ENCODE measurements at regions not wholly inside any gene's neighbourhood (a gene's known extent, or its start where the extent isn't known, plus 50 kb on each side); places are given as distances from the start of the nearest gene placed in this dataset.
A peak's percentile ranks its signal among the peaks of the same experiment; 100 is the strongest.

DNA sequence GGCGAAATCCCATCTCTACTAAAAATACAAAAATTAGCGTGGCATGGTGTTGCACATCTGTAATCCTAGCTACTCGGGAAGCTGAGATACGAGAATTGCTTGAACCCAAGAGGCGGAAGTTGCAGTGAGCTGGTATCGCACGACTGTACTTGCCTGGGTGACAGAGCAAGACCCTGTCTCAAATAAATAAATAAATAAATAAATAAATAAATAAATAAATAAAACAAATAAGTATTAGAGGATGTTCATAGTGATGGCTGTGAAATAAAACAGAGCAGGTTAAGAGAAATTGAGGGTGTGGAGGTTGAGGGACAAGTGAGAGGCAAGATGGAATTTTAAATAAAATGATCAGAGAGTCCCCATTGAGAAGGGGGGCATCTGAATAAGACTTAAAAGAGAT, 124.7 kb upstream of the DST start:
- Histone ChIP-seq H3K9me3 (ENCODE audit: low read depth) (no peaks in the 10 kb centered on the region), H3K27ac (no peak overlapping the region), H3K4me3 (no peak overlapping the region), H3K27me3 (no peaks in the 10 kb centered on the region), H3K4me1 (ENCODE audit: low read depth) (peaks cover 5% of the 10 kb centered on the region), H3K36me3 (no peaks in the 10 kb centered on the region)
- no peak for DNase-seq (ENCODE audit: low read depth in 1 of 2, low spot score in 1 of 2)
- TF ChIP-seq, protein P1, sequence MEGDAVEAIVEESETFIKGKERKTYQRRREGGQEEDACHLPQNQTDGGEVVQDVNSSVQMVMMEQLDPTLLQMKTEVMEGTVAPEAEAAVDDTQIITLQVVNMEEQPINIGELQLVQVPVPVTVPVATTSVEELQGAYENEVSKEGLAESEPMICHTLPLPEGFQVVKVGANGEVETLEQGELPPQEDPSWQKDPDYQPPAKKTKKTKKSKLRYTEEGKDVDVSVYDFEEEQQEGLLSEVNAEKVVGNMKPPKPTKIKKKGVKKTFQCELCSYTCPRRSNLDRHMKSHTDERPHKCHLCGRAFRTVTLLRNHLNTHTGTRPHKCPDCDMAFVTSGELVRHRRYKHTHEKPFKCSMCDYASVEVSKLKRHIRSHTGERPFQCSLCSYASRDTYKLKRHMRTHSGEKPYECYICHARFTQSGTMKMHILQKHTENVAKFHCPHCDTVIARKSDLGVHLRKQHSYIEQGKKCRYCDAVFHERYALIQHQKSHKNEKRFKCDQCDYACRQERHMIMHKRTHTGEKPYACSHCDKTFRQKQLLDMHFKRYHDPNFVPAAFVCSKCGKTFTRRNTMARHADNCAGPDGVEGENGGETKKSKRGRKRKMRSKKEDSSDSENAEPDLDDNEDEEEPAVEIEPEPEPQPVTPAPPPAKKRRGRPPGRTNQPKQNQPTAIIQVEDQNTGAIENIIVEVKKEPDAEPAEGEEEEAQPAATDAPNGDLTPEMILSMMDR (IDR thresholded peaks at IDR 0.05; ENCODE audit: low read depth, low read length), result no peak

DNA sequence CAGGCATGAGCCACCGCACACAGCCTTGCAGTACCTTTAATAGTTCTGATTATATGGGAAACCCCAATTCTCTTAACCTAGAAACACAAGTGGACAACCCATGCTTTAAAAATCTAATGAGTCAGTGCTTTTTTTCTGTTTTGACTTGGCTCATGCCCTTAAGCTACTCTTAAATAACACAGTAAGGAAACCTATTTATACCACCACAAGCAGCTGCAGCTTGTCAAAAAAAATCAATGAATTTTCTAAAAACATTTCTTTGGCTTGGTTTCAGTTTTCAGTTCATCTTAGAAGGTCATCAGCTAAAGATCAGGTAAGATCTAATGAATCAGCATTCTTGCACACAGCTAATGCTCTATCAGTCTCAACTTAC, 124.1 kb upstream of the DST start:
- peak in 1 of 2 donors; percentile 43 for DNase-seq (ENCODE audit: low read depth in 1 of 2, low spot score in 1 of 2)
- Histone ChIP-seq H3K9me3 (ENCODE audit: low read depth) (no peaks in the 10 kb centered on the region), H3K27me3 (no peaks in the 10 kb centered on the region), H3K4me1 (ENCODE audit: low read depth) (peaks cover 5% of the 10 kb centered on the region), H3K27ac (no peak overlapping the region), H3K36me3 (no peaks in the 10 kb centered on the region), H3K4me3 (no peak overlapping the region)
- TF ChIP-seq, protein P1 (IDR thresholded peaks at IDR 0.05; ENCODE audit: low read depth, low read length), result no peak

DNA sequence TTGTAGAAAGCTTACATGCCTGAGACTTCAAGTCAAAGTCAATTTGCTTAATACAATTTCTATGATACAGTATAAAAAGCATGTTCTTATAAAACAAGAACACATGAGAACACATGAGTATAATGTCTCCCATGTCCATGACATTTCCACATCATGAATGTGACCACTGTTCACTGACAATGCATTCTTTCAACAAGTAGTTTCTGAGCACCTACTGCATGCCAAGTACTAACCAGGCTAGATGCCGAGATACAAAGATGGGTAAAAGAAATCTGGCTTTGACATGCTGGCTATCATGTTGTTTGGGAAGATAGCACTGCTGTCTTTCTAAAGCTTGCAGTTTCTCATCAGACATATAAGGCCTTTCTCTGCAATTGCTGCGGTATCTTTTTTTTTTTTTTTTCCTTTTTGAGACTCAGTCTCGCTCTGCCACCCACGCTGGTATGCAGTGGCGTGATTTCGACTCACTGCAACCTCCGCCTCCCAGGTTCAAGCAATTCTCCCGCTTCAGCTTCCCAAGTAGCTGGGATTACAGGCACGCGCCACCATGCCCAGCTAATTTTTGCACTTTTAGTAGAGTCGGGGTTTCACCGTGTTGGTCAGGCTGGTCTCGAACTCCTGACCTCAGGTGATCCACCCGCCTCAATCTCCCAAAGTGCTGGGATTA, 123.6 kb upstream of the DST start:
- H3K4me3 ChIP-seq, result no peak overlapping the region

DNA sequence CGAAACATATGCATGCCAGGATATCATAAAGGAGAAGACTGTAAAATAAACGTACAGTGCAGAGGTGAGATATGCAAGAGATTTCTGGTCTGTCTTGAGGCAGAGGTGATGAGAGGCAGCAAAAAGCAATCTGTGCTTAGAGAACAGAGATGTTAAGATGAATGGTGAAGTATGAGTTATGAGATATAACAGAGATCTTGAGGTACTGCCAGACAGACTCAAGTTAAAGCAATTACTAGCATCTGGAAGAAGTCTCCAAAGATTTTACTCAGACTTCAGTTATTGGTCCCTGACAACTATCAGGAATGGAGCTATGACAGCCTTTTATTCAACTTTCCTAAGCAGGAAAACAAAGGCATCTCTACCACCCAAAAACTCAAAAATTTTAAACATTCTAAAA, 122.8 kb upstream of the DST start:
- no peaks in the 10 kb centered on the region for H3K36me3 ChIP-seq
- no peaks in the 10 kb centered on the region for H3K9me3 ChIP-seq (ENCODE audit: low read depth)
- no peak overlapping the region for H3K27ac ChIP-seq
- no peaks in the 10 kb centered on the region for H3K27me3 ChIP-seq
- no peak for DNase-seq (ENCODE audit: low read depth in 1 of 2, low spot score in 1 of 2)
- no peak overlapping the region for H3K4me3 ChIP-seq
- TF ChIP-seq, protein P1 (IDR thresholded peaks at IDR 0.05; ENCODE audit: low read depth, low read length), result no peak
- H3K4me1 ChIP-seq (ENCODE audit: low read depth), result no peaks in the 10 kb centered on the region

More for the DNA sequence above, 123.6 kb upstream of the DST start:
- DNase-seq (ENCODE audit: low read depth in 1 of 2, low spot score in 1 of 2), result no peak
- Histone ChIP-seq H3K36me3 (no peaks in the 10 kb centered on the region), H3K4me1 (ENCODE audit: low read depth) (peaks cover 2% of the 10 kb centered on the region), H3K9me3 (ENCODE audit: low read depth) (no peaks in the 10 kb centered on the region), H3K27ac (no peak overlapping the region), H3K27me3 (no peaks in the 10 kb centered on the region)
- TF ChIP-seq, protein P1 (IDR thresholded peaks at IDR 0.05; ENCODE audit: low read depth, low read length), result no peak

DNA sequence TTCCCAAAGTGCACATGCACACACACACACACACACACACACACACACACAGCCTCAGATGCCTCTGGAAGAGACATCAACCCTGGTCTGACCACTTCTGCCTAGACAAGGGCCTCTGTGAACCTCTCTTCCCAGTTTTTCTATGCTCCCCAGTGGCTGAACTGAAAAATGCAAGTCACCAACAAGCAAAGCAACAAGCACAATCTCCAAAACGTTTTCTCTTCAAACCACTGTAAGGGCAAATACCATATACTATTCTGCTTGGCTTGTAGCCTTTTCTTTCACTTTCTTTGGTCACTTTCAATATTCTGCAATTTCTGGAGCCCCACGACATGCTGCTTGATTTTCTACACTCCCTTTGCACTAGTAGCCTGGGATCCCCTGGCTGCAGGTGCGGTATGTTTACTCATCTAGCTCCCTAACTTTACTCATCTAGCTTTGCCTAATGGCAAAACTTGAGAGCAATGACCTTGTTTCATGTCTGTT, 121.4 kb upstream of the DST start:
- H3K4me1 ChIP-seq (ENCODE audit: low read depth), result no peaks in the 10 kb centered on the region
- H3K27ac ChIP-seq, result no peak overlapping the region
- no peaks in the 10 kb centered on the region for H3K27me3 ChIP-seq
- peak in 1 of 2 donors; percentile 63 for DNase-seq (ENCODE audit: low read depth in 1 of 2, low spot score in 1 of 2)
- TF ChIP-seq, protein P1 (IDR thresholded peaks at IDR 0.05; ENCODE audit: low read depth, low read length), result peak; percentile 46
- no peak overlapping the region for H3K4me3 ChIP-seq
- no peaks in the 10 kb centered on the region for H3K9me3 ChIP-seq (ENCODE audit: low read depth)
- H3K36me3 ChIP-seq, result no peaks in the 10 kb centered on the region

All from cardiac muscle cell (in vitro differentiated cells and primary cell).